K562 (cell line): ENCODE measurements at regions not wholly inside any gene's neighbourhood (a gene's known extent, or its start where the extent isn't known, plus 50 kb on each side); places are given as distances from the start of the nearest gene placed in this dataset.

ENCODE experiments used
- BHLHE40 ChIP-seq: IDR thresholded peaks from 2 replicates; pipeline ENCODE4 v1.6.1; 2011; ENCODE audit warnings: low read length, improper control_type of control experiment
- KLF6 ChIP-seq: fragments of 250-450 bp; sonication (Bioruptor Pico); IDR thresholded peaks from 2 replicates; pipeline ENCODE4 v1.4.0; 2020; ENCODE audit warnings: mild to moderate bottlenecking, moderate library complexity, borderline replicate concordance
- SMC3 ChIP-seq: conservative IDR thresholded peaks from 2 replicates; pipeline ENCODE4 v1.6.1; 2011; ENCODE audit warnings: low read depth, low read length, improper control_type of control experiment; ENCODE audit not compliant: insufficient read depth
- U2AF2 ChIP-seq: fragments of 200-400 bp; formaldehyde crosslinking; optimal IDR thresholded peaks from 2 replicates; pipeline ENCODE3; 2017; ENCODE audit warnings: low read depth, mild to moderate bottlenecking, low read length
- TF ChIP-seq, protein P1 (sequence below), 3 experiments: IDR thresholded peaks in 2 of 3; conservative IDR thresholded peaks in 1 of 3; 2 replicates each; pipeline ENCODE4 v1.5.1; 2011 to 2012; ENCODE audit warnings: low read length in 3 of 3, mild to moderate bottlenecking in 3 of 3, control low read depth in 2 of 3, improper control_type of control experiment in 1 of 3, inconsistent platforms in 1 of 3, low read depth in 1 of 3, mixed read lengths in 1 of 3, moderate library complexity in 1 of 3; ENCODE audit not compliant: insufficient read depth in 2 of 3
- TF ChIP-seq, protein P2 (sequence below): sonication (generic); formaldehyde crosslinking; IDR thresholded peaks from 2 replicates; pipeline ENCODE4 v1.9.0; 2022; ENCODE audit warnings: mild to moderate bottlenecking, missing genetic modification reagents
- TF ChIP-seq, protein P3 (sequence below): sonication (generic); formaldehyde crosslinking; IDR thresholded peaks from 2 replicates; pipeline ENCODE4 v1.8.0; 2023; ENCODE audit warnings: mild to moderate bottlenecking, missing genetic modification reagents

DNA sequence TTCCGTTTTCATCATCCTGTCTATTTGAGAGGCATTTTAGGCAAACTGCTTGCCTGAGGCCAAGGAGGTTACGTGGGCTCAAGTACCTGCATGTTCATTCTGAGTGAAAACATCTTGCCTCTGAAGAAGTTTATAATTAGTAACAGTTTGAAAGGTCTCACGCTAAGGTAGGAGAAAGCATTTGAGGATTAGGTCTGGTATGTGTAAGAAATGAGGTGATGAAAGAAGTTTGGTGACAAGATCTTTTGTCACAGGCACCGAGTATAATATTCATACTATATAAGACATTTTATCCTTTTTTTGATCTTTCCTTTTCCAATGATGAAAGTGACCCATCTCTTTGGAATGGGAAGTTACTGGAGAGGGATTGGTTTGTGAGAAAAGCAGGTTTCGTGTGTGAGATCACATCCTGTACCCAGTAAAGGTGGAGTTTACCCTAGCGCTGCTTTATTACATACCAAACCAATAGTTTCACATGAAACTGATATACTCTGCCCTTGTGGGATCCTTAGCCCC lies 98.7 kb upstream of the PDC start:
- TF ChIP-seq BHLHE40 = no peak
- TF ChIP-seq, protein P1, sequence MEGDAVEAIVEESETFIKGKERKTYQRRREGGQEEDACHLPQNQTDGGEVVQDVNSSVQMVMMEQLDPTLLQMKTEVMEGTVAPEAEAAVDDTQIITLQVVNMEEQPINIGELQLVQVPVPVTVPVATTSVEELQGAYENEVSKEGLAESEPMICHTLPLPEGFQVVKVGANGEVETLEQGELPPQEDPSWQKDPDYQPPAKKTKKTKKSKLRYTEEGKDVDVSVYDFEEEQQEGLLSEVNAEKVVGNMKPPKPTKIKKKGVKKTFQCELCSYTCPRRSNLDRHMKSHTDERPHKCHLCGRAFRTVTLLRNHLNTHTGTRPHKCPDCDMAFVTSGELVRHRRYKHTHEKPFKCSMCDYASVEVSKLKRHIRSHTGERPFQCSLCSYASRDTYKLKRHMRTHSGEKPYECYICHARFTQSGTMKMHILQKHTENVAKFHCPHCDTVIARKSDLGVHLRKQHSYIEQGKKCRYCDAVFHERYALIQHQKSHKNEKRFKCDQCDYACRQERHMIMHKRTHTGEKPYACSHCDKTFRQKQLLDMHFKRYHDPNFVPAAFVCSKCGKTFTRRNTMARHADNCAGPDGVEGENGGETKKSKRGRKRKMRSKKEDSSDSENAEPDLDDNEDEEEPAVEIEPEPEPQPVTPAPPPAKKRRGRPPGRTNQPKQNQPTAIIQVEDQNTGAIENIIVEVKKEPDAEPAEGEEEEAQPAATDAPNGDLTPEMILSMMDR (IDR thresholded peaks at IDR 0.05 in 2 of 3, conservative IDR thresholded peaks at IDR 0.05 in 1 of 3; ENCODE audit: insufficient read depth in 2 of 3, low read depth in 1 of 3, low read length in 3 of 3) = no peak
- TF ChIP-seq SMC3 = no peak
- TF ChIP-seq U2AF2 = no peak
- TF ChIP-seq KLF6 (CRISPR knock-in tag) = no peak
- TF ChIP-seq, protein P2, sequence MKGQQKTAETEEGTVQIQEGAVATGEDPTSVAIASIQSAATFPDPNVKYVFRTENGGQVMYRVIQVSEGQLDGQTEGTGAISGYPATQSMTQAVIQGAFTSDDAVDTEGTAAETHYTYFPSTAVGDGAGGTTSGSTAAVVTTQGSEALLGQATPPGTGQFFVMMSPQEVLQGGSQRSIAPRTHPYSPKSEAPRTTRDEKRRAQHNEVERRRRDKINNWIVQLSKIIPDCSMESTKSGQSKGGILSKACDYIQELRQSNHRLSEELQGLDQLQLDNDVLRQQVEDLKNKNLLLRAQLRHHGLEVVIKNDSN (CRISPR knock-in tag) = no peak
- TF ChIP-seq, protein P3, sequence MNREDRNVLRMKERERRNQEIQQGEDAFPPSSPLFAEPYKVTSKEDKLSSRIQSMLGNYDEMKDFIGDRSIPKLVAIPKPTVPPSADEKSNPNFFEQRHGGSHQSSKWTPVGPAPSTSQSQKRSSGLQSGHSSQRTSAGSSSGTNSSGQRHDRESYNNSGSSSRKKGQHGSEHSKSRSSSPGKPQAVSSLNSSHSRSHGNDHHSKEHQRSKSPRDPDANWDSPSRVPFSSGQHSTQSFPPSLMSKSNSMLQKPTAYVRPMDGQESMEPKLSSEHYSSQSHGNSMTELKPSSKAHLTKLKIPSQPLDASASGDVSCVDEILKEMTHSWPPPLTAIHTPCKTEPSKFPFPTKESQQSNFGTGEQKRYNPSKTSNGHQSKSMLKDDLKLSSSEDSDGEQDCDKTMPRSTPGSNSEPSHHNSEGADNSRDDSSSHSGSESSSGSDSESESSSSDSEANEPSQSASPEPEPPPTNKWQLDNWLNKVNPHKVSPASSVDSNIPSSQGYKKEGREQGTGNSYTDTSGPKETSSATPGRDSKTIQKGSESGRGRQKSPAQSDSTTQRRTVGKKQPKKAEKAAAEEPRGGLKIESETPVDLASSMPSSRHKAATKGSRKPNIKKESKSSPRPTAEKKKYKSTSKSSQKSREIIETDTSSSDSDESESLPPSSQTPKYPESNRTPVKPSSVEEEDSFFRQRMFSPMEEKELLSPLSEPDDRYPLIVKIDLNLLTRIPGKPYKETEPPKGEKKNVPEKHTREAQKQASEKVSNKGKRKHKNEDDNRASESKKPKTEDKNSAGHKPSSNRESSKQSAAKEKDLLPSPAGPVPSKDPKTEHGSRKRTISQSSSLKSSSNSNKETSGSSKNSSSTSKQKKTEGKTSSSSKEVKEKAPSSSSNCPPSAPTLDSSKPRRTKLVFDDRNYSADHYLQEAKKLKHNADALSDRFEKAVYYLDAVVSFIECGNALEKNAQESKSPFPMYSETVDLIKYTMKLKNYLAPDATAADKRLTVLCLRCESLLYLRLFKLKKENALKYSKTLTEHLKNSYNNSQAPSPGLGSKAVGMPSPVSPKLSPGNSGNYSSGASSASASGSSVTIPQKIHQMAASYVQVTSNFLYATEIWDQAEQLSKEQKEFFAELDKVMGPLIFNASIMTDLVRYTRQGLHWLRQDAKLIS (CRISPR knock-in tag) = no peak
